Vagina (tissue), 2 donors: ENCODE measurements at regions not wholly inside any gene's neighbourhood (a gene's known extent, or its start where the extent isn't known, plus 50 kb on each side); places are given as distances from the start of the nearest gene placed in this dataset.

Source experiments
- DNase-seq, 2 donors: peaks; one replicate each; pipeline ENCODE4 v3.0.0-alpha.2; 2017; ENCODE audit errors: extremely low spot score in 2 of 2
- H3K27ac ChIP-seq: fragments of 200-600 bp; sonication (generic); one replicate; pipeline ENCODE4 v1.5.1; 2019
- H3K27me3 ChIP-seq: fragments of 200-600 bp; sonication (generic); one replicate; pipeline ENCODE4 v1.5.1; 2019
- H3K36me3 ChIP-seq, 2 donors: fragments of 200-600 bp; sonication (generic); one replicate each; pipeline ENCODE4 v1.5.1; 2017 to 2019
- H3K4me1 ChIP-seq: fragments of 200-600 bp; sonication (generic); one replicate; pipeline ENCODE4 v1.5.1; 2019
- H3K4me3 ChIP-seq, 2 donors: fragments of 200-600 bp; sonication (generic); 1 replicate in 1 of 2; 2 replicates in 1 of 2; pipeline ENCODE4 v1.5.1; 2016 to 2019
- H3K9me3 ChIP-seq: fragments of 200-600 bp; sonication (generic); one replicate; pipeline ENCODE4 v1.5.1; 2019
- POLR2A ChIP-seq, 2 donors: fragments of 450-650 bp; IDR thresholded peaks; one replicate each; pipeline ENCODE4 v1.6.1; 2017; ENCODE audit warnings: antibody characterized with exemption in 2 of 2, mild to moderate bottlenecking in 2 of 2, moderate library complexity in 2 of 2
- POLR2AphosphoS5 ChIP-seq, 2 donors: sonication (generic); formaldehyde crosslinking; IDR thresholded peaks; one replicate each; pipeline ENCODE4 v1.9.0; 2017; ENCODE audit warnings: antibody characterized with exemption in 2 of 2, mild to moderate bottlenecking in 2 of 2, low read depth in 1 of 2; ENCODE audit not compliant: insufficient read depth in 1 of 2
- intact Hi-C: fragments of 100-400 bp; cut with DNase I; formaldehyde crosslinking; loops from one replicate; pipeline ENCODE4 v1.15.1; 2023
- TF ChIP-seq, protein P1 (sequence below), 3 experiments: fragments of 450-650 bp in 2 of 3; fragments of 200-600 bp in 1 of 3; sonication (generic) in 1 of 3; IDR thresholded peaks; one replicate each; pipeline ENCODE4 v1.5.1; 2017 to 2019; ENCODE audit warnings: antibody characterized with exemption in 3 of 3, mild to moderate bottlenecking in 2 of 3, moderate library complexity in 2 of 3

DNA sequence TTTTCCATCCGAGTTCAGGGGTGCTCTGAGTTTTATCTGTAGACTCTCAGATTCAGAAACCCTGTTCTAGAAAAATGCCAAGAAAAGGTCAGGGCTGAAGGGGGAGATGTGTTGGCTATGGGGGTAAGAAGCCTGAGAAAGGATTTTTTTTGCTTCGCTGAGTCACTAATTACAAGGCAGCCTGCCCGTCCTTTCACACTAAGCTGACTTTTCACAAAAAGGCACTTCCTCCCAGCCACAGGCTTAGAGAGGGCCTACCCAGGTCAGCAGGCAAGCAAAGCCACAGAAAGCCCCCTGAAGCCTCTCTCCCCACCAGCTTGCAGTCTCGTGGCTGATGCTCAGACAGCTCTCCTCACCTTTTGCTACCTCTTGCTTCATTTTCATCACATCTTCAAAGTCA, 192.6 kb upstream of the PRICKLE2 start:
- no peak overlapping the region for H3K4me3 ChIP-seq
- no peaks in the 10 kb centered on the region for H3K9me3 ChIP-seq
- DNase-seq = no peak
- no peaks in the 10 kb centered on the region for H3K4me1 ChIP-seq
- no peak for TF ChIP-seq POLR2AphosphoS5 (IDR thresholded peaks at IDR 0.05; ENCODE audit: insufficient read depth in 1 of 2, low read depth in 1 of 2)
- TF ChIP-seq, protein P1, sequence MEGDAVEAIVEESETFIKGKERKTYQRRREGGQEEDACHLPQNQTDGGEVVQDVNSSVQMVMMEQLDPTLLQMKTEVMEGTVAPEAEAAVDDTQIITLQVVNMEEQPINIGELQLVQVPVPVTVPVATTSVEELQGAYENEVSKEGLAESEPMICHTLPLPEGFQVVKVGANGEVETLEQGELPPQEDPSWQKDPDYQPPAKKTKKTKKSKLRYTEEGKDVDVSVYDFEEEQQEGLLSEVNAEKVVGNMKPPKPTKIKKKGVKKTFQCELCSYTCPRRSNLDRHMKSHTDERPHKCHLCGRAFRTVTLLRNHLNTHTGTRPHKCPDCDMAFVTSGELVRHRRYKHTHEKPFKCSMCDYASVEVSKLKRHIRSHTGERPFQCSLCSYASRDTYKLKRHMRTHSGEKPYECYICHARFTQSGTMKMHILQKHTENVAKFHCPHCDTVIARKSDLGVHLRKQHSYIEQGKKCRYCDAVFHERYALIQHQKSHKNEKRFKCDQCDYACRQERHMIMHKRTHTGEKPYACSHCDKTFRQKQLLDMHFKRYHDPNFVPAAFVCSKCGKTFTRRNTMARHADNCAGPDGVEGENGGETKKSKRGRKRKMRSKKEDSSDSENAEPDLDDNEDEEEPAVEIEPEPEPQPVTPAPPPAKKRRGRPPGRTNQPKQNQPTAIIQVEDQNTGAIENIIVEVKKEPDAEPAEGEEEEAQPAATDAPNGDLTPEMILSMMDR (IDR thresholded peaks at IDR 0.05) = no peak
- TF ChIP-seq POLR2A (IDR thresholded peaks at IDR 0.05) = no peak
- no peak overlapping the region for H3K27ac ChIP-seq
- no peaks in the 10 kb centered on the region for H3K36me3 ChIP-seq
- intact Hi-C loops = no loop called here
- H3K27me3 ChIP-seq = no peaks in the 10 kb centered on the region

DNA sequence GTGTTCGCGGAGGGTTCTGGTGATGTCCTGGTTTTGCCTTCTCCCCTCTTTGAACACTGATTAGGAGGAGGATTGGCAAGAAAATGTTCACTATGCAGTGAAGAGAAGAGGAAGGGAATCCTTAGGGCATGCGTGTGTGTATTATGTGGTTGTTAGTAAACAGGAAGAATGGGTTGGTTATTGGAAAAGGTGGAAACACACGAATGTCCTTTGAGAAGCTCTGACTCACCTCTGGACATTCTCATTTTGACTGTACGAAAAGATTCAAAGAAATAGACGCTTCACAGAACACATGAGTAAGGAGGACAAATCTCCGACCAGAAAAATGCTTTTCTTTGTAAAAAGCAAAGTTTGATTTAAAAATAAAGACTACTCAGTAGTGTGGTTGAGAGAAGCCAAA, 188.8 kb upstream of the PRICKLE2 start:
- intact Hi-C loops = no loop called here
- Histone ChIP-seq H3K27ac (no peak overlapping the region), H3K36me3 (no peaks in the 10 kb centered on the region), H3K27me3 (no peaks in the 10 kb centered on the region), H3K4me3 (no peak overlapping the region), H3K4me1 (no peaks in the 10 kb centered on the region), H3K9me3 (no peaks in the 10 kb centered on the region)
- no peak for DNase-seq
- TF ChIP-seq POLR2A (IDR thresholded peaks at IDR 0.05) = no peak
- no peak for TF ChIP-seq POLR2AphosphoS5 (IDR thresholded peaks at IDR 0.05; ENCODE audit: insufficient read depth in 1 of 2, low read depth in 1 of 2)
- TF ChIP-seq, protein P1 (IDR thresholded peaks at IDR 0.05) = no peak

DNA sequence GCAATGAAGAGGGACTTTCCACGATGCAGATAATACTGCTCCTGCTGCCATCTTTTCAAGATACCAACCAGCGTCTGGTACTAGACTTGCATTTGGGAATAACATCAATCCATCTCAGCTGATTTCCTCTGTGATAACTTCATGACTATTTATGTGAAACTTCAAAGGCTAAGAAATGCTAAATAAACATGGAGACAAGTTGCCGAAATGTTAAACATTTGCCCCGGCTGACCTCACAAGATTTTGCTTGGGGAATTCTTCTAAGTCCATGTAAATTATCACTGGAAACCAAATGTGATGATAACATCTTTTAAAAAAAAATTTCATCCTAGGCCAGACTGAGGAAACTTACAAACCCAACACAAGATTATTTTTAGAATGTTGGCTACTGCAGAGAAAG, 185.8 kb upstream of the PRICKLE2 start:
- intact Hi-C loops = no loop called here
- H3K36me3 ChIP-seq = no peaks in the 10 kb centered on the region
- TF ChIP-seq POLR2AphosphoS5 (IDR thresholded peaks at IDR 0.05; ENCODE audit: insufficient read depth in 1 of 2, low read depth in 1 of 2) (no peak), POLR2A (IDR thresholded peaks at IDR 0.05) (no peak)
- TF ChIP-seq, protein P1 (IDR thresholded peaks at IDR 0.05) = no peak
- H3K9me3 ChIP-seq = no peaks in the 10 kb centered on the region
- H3K4me3 ChIP-seq = no peak overlapping the region
- H3K27me3 ChIP-seq = no peaks in the 10 kb centered on the region
- H3K27ac ChIP-seq = no peak overlapping the region
- DNase-seq = no peak
- H3K4me1 ChIP-seq = no peaks in the 10 kb centered on the region

DNA sequence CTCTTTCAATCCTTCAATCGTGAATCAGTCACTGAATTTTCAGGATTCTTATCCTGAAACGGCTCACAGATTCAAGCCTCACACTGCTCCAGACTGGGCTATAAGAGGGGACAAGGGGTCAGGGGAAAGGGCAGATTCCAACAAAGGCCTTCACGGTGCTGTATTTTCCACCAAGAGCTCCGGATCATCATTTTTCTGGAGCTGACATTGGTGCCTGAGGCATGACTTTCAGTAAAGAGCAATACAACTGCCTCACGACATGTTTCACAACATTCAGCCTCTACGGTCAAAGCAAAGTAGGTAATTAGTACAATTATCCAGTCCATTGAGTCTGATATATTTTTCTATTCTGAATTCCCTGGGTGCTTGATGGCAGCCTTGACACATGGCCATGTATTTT, 185.0 kb upstream of the PRICKLE2 start:
- Histone ChIP-seq H3K36me3 (no peaks in the 10 kb centered on the region), H3K27me3 (no peaks in the 10 kb centered on the region), H3K9me3 (no peaks in the 10 kb centered on the region), H3K4me3 (no peak overlapping the region), H3K4me1 (no peaks in the 10 kb centered on the region), H3K27ac (no peak overlapping the region)
- TF ChIP-seq POLR2A (IDR thresholded peaks at IDR 0.05) (no peak), POLR2AphosphoS5 (IDR thresholded peaks at IDR 0.05; ENCODE audit: insufficient read depth in 1 of 2, low read depth in 1 of 2) (no peak)
- TF ChIP-seq, protein P1 (IDR thresholded peaks at IDR 0.05) = no peak
- DNase-seq = no peak
- intact Hi-C loops = no loop called here

DNA sequence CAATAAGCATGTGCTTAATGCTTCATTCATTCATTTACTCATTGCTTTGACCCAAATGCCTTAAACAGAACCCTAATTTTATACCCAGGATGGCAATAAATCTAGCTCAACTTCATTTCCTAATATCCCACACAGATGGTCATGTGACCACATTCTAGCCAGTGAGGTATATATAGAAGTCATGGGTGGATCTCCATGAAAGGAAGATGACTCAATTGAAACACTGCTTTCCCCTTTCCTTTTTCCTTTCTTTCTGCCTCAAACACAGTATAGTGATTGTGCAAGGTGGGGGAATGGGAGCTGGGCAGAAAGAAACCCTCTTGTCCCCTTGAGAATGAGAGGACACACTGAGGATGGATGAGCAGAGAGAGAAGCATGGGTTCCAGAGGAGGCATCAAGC, 183.5 kb upstream of the PRICKLE2 start:
- no peaks in the 10 kb centered on the region for H3K4me1 ChIP-seq
- H3K27ac ChIP-seq = no peak overlapping the region
- H3K27me3 ChIP-seq = no peaks in the 10 kb centered on the region
- H3K36me3 ChIP-seq = no peaks in the 10 kb centered on the region
- TF ChIP-seq, protein P1 (IDR thresholded peaks at IDR 0.05) = no peak
- TF ChIP-seq POLR2AphosphoS5 (IDR thresholded peaks at IDR 0.05; ENCODE audit: insufficient read depth in 1 of 2, low read depth in 1 of 2) (no peak), POLR2A (IDR thresholded peaks at IDR 0.05) (no peak)
- no peaks in the 10 kb centered on the region for H3K9me3 ChIP-seq
- intact Hi-C loops = no loop called here
- DNase-seq = no peak
- no peak overlapping the region for H3K4me3 ChIP-seq
